Posterior cingulate gyrus (tissue), 11 donors: ENCODE measurements at regions not wholly inside any gene's neighbourhood (a gene's known extent, or its start where the extent isn't known, plus 50 kb on each side); places are given as distances from the start of the nearest gene placed in this dataset.

ENCODE experiments used
- DNase-seq, 10 donors: peaks; one replicate each; pipeline versions ENCODE4 v3.0.0 to v3.0.0-alpha.2; 2020 to 2021; ENCODE audit warnings: mixed read lengths in 3 of 10
- intact Hi-C: fragments of 100-400 bp; cut with DNase I; formaldehyde crosslinking; loops from one replicate; pipeline ENCODE4 v1.15.1; 2023

- intact Hi-C loops = loop anchor here (10.0 kb wide), 1 partner anchor 58 kb away; no protein-coding TSS in a partner anchor
- DNase-seq = no peak
Measured at GRCh38 chr6:22392711-22393110, 95.9 kb upstream of the PRL start.

DNA sequence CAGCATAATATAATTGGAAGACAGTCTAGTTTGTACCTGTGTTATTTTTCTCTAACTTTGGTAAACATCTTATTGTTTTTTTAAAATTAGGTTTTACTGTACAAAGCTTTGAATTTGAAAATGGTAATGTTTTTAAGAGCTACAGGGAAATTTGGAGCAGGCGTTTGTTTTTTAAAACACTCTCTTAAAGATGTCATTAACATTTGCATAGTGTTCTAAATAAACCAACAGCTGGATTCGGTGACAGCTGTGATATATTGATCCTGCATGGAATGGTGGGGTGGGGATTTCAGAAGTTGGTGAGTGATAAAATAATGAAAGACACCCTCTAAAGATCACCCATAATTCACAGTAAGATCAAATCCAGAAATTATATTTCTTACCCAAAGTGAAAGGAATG is 97.9 kb upstream of the PRL start:
- intact Hi-C loops = loop anchor here (10.0 kb wide), 1 partner anchor 60 kb away; no protein-coding TSS in a partner anchor
- DNase-seq = no peak

DNA sequence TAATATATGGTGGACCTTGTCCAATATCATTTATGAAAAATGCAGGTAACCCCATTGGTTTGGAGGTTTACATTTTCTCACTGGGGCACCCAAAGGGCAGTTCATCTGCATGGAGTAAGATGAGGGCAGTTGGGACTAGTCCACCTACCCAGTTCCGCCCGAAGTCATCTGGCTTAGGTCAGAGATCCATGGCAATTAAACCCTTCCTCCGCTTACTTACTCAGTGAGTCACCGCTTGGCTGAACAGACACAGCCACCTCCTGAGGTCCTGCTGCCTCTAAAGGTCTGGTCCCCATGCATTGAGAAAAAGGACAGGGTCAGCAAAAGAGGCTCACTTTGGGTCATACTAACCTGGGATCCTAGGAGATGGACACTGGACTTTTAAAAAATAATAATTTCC is 102.9 kb upstream of the PRL start:
- intact Hi-C loops = loop anchor here (10.0 kb wide), 1 partner anchor 65 kb away; no protein-coding TSS in a partner anchor
- DNase-seq = no peak

DNA sequence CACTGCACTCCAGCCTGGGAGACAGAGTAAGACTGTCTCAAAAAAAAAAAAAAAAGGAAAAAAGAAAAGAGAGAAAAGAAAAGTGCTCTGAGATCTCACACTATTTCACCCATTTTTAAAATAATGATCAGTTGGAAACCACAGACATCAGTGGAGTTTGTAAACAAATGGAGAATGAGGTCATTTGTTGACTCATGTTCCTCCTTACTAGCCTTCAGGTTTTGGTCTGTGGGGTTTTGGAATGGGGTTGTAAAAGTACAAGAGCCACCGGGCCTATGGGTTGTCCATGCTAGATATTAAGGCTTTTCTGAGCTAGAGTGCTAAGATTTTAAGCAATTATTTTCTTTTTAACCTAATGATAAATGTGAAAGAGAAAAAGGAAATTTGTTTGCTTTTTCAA is 104.4 kb upstream of the PRL start:
- no peak for DNase-seq
- intact Hi-C loops = no loop called here

GRCh38 chr6:22401932-22402331 is 105.1 kb upstream of the PRL start:
- DNase-seq = no peak
- intact Hi-C loops = no loop called here

DNA sequence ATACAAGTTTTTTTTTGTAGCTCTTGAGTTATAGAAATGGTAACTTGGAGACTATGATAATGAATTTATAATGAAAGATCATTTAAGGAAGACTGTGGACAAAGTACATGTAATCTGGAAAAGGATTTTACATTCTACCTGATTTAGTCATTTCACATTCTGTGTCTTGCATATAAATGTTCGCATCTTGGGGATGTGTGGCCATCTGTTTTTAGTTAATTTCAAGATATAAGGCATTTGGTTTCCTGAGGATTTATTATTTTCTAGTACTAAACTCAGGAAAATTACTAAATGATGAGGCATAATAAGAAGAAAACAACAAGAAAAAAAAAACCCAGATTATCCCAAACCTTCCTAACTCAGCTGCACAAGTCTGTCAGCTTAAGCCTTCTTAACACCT is 112.7 kb upstream of the PRL start:
- intact Hi-C loops = no loop called here
- DNase-seq = no peak

DNA sequence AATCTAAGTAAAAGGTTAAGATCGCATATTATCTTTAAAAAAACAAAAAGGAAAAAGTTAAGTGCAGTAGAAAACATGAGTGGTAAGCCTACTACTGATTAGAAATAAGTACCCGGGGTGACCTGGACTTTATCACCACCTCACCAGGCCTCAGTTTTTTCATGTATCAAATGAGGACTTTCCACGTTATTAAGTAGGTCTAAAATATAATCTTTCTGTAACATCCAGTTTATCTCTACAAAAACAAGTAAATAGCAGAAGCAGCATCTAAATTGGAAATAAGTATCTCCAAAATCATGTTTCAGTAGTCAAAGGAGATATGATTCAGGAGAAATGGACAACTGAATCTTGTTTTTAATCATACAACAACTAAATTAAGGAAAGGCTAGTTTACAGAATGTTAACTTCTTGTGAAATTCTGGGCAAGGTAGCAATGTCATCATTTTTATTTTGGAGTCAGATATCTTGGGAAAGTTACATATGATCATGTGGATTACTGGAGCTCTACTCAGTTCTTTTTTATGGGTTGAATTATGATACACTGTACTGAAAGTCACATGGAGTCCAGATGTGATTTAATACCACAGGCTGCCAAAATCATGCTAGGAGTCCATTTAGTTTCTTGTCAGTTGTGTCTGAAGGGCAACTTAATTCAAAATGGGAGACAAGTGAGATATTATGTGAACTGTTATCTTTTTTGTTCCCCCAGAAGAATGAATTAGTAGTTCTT is 114.7 kb upstream of the PRL start:
- intact Hi-C loops = no loop called here
- no peak for DNase-seq

- intact Hi-C loops = no loop called here
- DNase-seq = no peak
Measured at GRCh38 chr6:22412994-22413393, 116.2 kb upstream of the PRL start.

DNA sequence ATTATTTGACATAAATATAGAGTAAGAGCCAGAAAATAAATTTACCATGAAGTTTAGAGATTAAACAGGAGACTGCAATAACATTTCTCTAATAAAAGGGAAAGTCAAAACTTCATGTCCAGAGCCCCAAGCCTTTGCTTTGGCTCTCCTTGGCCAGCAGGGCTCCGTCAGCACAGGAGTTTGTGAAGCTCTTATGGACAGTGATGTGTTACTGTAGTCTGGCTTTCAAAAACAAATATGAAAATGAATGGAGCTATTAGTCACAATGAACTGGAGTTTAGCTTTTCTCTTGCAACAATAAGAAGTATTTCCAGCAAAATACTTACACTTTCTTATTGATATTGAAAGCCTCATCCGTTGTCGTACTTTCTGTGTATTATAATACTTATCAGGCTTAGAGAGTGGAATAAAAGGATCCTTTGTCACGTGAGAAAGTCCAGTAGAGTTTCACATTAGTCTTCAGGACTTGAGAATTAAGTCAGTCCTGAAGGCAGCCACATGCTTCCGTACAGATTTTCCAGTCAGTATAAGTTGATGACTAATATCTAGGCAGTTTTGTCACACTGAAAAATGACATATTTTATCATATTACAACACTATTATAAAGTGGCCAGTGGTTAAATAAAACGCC is 117.0 kb upstream of the PRL start:
- intact Hi-C loops = no loop called here

DNA sequence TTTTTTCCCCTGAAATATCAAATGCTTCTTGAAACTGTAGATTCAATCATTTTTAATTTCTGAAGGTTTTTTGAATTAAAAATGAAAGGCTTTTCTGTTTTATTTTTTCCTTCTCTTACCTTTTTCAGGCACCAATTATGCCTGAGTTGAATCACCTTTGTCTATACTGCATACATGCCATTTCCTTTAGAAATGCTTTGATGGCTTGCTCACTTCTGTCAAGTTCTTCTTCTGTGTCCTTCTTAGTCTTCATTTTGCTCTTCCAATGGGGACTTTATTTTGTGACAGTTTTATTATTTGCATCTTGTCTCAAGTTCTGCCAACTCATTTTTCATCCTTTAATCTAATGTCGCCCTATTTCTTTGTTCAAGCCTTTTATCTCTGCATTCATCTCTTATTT is 121.9 kb upstream of the PRL start:
- no peak for DNase-seq
- intact Hi-C loops = no loop called here

More for the DNA sequence above, 117.0 kb upstream of the PRL start:
- DNase-seq = no peak

GRCh38 chr6:22421198-22421597 is 124.4 kb upstream of the PRL start:
- no peak for DNase-seq
- intact Hi-C loops = no loop called here

GRCh38 chr6:22424196-22424595 is 127.4 kb upstream of the PRL start:
- intact Hi-C loops = no loop called here
- DNase-seq = no peak

DNA sequence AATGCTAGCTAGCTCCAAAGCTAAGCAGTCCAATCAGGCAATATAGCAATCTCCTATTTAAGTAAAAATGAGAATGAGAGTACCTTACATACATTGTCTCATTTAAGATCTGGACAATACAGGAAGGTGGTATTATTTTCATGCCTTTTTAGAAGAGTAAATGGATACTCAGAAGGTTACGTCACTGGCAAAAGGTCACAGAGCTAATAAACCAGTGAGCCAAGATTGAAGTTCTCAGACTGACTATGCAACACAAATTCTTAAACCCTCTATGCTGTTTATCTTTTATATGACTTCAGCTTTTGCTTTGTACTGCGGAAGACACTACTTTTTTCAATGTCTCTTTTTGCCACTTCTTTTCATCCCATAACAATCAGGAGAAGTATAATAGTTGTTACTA is 135.2 kb upstream of the PRL start:
- no peak for DNase-seq
- intact Hi-C loops = no loop called here

- no peak for DNase-seq
- intact Hi-C loops = no loop called here
Measured at GRCh38 chr6:22433745-22434144, 135.6 kb upstream of the HDGFL1 start.

DNA sequence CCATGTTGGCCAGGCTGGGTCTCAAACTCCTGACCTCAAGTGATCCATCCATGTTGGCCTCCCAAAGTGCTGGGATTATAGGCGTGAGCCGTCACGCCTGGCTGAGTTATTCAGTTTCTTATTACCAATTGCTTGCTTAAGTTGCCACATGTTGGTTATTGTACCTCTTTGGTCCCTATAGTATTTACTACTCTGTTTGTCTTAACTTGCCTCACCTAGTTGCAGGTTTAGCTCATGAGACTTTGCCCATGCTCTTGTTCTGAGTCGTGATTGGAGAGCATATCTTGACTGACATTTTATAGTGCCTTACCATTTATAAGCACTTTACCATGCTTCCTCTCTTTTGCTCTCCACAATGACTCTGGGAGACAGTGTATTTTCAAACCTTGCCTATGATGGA is 134.2 kb upstream of the HDGFL1 start:
- no peak for DNase-seq
- intact Hi-C loops = no loop called here

DNA sequence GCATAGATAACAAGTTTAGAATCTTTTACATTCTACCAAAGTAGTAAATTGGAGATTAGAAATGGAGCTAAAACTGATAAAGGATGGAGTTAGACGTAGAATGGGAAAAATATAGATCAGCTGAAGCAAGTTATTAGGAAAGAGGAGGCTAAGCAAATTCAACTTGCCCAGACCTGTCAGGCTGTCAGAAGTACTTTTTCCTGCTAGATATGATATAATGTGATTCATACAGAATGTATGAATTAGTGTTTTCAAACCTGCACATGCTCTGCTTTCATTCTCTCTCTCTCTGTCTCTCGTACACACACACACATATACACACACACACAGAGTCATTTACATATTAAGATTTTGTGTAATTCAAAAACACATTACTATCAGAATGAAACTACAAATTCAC is 133.2 kb upstream of the HDGFL1 start:
- DNase-seq = no peak
- intact Hi-C loops = no loop called here

GRCh38 chr6:22437665-22438064 is 131.7 kb upstream of the HDGFL1 start:
- intact Hi-C loops = no loop called here
- DNase-seq = no peak

- intact Hi-C loops = no loop called here
- DNase-seq = no peak
Measured at GRCh38 chr6:22442826-22443225, 126.5 kb upstream of the HDGFL1 start.

DNA sequence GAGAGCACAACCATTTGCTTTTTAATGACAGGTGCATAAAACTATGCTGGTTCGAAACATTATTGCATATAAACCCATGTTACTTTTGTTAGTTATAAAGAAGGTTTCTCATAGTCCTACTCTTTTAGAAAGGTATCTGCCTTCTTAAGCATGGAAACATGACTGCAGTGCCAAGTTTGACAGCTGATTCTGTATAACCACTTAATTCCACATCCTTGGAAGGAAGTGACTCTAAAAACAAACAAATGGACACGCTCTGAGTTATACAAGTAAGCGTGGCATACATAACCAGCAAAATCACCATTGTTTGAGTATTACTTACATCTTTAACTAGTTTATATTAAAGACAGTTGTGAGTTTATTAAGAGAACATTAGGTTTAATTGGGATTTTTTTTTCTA is 125.0 kb upstream of the HDGFL1 start:
- intact Hi-C loops = no loop called here

GRCh38 chr6:22445946-22446345 is 123.4 kb upstream of the HDGFL1 start:
- intact Hi-C loops = no loop called here
- DNase-seq = no peak

More for the DNA sequence above, 125.0 kb upstream of the HDGFL1 start:
- no peak for DNase-seq

DNA sequence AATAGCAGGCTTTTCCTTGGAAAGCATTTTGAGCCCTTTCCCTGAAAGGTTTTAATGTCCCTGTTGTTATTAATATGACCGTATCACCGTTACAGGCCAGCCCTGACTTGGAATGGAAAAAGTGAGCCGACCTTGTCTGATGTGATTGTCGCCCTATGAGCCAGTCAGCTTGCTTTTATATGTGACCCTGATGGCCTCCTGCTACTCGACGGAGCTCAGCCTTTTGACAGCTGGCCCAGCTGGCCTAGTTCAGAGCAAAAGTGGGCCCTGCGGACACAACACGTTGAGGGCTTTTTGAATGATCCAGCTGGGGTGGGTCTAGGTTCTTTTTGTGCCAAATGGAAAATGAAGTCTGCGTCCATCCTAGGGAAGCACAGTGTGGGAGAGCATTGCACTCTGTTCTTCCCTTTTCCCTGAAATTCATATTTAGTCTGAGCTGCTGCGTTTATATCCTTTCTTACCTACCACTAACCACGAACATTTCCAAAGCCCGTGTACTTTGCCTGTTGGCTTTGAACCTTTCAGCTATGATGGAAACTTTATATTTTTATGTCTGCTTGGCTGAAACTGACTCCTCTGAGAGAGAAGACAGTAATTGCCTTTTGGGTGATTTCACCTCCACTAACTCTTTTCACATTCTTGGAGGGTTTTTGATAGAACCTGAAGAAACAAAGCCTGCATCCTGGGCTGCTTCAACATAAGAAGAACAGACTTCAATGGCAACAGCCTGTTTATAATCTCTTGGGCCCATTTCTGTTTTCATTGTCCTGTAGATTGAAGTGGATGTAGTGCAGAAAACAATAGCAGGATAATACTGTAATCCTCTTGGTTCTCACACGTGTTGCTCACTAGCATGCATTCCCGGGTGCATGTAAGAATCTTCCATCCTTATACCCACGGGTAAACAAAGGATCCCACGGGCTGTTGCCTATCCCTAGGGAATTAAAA is 121.8 kb upstream of the HDGFL1 start:
- intact Hi-C loops = no loop called here
- DNase-seq = no peak
